ENCODE measurements at regions not wholly inside any gene's neighbourhood (a gene's known extent, or its start where the extent isn't known, plus 50 kb on each side); places are given as distances from the start of the nearest gene placed in this dataset.

DNA sequence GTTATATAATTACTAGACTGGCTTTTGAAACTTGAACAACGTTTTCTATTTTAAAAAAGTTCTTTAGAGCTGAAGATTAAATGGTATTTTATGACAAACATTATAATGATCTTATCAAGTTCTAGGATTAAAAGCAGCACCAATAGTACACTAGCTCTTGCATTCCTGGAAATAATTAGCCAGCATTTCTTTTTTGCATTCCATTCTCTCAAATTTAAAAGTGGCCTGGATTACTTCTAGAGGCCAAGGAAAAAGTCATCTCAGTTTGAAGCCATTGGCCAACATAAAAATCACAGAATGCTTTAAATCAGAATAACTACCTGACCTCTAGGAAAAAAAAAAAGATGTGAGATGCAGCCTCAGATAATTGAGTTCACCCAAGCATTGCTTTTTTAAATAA is 1326.4 kb upstream of the SORCS1 start:
- no peak for DNase-seq (ENCODE audit: low read depth, low spot score)
- peaks cover 4% of the 10 kb centered on the region; the same call in 1 of the 2 replicates for H3K9me3 ChIP-seq (ENCODE audit: control insufficient read depth, insufficient read depth, low read length)
- ChIA-PET CTCF (no interaction called here), POLR2A (no interaction called here)
- H3K27me3 ChIP-seq (ENCODE audit: control insufficient read depth, insufficient read depth, low read length) = no peaks in the 10 kb centered on the region
- TF ChIP-seq, protein P1, sequence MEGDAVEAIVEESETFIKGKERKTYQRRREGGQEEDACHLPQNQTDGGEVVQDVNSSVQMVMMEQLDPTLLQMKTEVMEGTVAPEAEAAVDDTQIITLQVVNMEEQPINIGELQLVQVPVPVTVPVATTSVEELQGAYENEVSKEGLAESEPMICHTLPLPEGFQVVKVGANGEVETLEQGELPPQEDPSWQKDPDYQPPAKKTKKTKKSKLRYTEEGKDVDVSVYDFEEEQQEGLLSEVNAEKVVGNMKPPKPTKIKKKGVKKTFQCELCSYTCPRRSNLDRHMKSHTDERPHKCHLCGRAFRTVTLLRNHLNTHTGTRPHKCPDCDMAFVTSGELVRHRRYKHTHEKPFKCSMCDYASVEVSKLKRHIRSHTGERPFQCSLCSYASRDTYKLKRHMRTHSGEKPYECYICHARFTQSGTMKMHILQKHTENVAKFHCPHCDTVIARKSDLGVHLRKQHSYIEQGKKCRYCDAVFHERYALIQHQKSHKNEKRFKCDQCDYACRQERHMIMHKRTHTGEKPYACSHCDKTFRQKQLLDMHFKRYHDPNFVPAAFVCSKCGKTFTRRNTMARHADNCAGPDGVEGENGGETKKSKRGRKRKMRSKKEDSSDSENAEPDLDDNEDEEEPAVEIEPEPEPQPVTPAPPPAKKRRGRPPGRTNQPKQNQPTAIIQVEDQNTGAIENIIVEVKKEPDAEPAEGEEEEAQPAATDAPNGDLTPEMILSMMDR (IDR thresholded peaks at IDR 0.05; ENCODE audit: low read depth, low read length) = no peak
- H3K4me3 ChIP-seq (ENCODE audit: low read depth, low read length) = no peak overlapping the region
- no peak overlapping the region for H3K27ac ChIP-seq (ENCODE audit: low read depth, low read length)

DNA sequence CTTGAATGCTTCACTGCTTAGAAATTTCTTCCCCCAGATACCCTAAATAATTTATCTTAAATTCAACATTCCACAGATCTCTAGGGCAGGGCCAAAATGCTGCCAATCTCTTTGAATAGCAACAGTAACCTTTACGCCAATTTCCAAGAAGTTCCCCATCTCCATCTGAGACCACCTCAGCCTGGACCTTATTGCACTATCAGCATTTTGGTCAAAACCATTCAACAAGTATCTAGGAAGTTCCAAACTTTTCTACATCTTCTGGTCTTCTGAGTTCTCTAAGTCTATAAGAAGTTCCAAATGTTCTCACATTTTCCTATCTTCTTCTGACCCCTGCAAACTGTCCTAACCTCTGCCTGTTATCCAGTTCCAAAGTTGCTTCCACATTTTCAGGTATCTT is 1306.9 kb upstream of the SORCS1 start:
- ChIA-PET CTCF (no interaction called here), POLR2A (no interaction called here)
- Histone ChIP-seq H3K27me3 (ENCODE audit: control insufficient read depth, insufficient read depth, low read length) (no peaks in the 10 kb centered on the region), H3K27ac (ENCODE audit: low read depth, low read length) (no peak overlapping the region), H3K4me3 (ENCODE audit: low read depth, low read length) (no peak overlapping the region), H3K9me3 (ENCODE audit: control insufficient read depth, insufficient read depth, low read length) (peaks cover 6% of the 10 kb centered on the region)
- TF ChIP-seq, protein P1 (IDR thresholded peaks at IDR 0.05; ENCODE audit: low read depth, low read length) = no peak
- DNase-seq (ENCODE audit: low read depth, low spot score) = no peak

DNA sequence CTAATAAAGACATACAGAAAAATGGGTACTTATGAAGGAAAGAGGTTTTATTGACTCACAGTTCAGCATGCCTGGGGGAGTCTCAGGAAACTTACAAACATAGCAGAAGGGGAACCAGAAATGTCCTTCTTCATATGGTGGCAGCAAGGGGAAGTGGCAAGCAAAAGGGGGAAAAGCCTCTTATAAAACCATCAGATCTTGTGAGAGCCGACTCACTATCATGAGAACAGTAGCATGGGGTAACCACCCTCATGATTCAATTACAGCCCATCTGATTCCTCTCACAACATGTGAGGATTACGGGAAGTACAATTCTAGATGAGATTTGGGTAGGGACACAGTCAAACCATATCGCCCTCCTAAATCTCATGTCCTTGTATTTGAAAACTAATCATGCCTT is 1305.4 kb upstream of the SORCS1 start:
- H3K9me3 ChIP-seq (ENCODE audit: control insufficient read depth, insufficient read depth, low read length) = peaks cover 10% of the 10 kb centered on the region
- TF ChIP-seq, protein P1 (IDR thresholded peaks at IDR 0.05; ENCODE audit: low read depth, low read length) = no peak
- CTCF ChIA-PET = no interaction called here
- no peak overlapping the region for H3K27ac ChIP-seq (ENCODE audit: low read depth, low read length)
- H3K4me3 ChIP-seq (ENCODE audit: low read depth, low read length) = no peak overlapping the region
- POLR2A ChIA-PET = no interaction called here
- DNase-seq (ENCODE audit: low read depth, low spot score) = no peak
- no peaks in the 10 kb centered on the region for H3K27me3 ChIP-seq (ENCODE audit: control insufficient read depth, insufficient read depth, low read length)

DNA sequence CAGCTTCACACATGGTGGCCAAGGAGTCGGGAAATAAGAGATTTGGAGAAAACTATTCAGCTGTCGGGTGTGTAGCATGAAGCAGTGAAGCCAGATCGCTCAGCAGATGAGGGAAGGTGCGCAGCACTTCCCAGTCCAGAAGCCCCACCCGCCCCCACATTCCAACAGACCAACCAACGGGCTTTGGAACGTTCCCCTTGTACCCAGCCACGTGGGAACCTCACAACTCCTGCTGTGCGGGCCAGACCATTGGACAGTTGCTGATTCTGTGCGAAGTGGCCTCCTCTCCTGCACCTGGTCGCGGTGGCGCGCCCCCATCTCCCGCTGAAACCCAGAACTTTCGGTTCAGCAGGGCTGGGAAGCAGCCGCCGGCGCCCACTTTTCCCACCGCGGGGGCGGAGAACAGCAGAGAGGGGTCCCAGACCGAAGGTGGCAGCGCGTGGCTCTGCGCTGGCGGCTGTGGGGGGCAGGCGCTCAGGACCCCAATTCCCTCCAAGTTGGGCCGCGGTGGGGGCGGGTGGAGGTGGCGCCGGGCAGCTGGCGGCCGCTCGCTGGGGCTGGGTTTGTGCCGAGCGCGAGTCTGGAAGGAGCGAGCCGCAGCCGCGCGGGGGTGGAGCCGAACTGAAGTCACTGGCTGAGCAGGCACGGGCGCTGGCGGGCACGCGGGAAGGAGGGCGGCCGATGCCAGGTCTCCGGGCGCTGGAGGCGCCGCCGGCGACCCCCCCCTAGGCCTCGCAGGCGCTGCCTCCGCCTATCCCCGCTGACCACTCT is 1301.5 kb upstream of the SORCS1 start:
- CTCF ChIA-PET = no interaction called here
- no peak for DNase-seq (ENCODE audit: low read depth, low spot score)

DNA sequence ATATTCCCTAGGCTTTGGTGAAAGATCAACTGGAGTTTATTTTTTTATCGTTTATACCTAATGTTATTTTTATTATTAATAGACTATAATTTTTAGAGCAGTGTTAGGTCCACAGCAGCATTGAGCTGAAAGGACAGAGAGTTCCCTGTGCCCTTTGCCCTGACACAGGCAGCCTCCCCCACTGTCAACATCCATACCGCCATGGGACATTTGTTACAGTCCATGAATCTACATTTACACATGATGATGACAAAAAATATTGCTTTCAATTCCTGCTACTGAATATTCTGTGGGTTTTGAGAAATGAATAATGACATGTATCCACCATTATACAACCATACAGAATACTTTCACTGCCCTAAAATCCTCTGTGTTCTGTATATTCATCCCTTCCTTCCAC is 1297.5 kb upstream of the SORCS1 start:
- Histone ChIP-seq H3K27me3 (ENCODE audit: control insufficient read depth, insufficient read depth, low read length) (no peaks in the 10 kb centered on the region), H3K27ac (ENCODE audit: low read depth, low read length) (no peak overlapping the region), H3K9me3 (ENCODE audit: control insufficient read depth, insufficient read depth, low read length) (peaks cover 7% of the 10 kb centered on the region; the same call in 1 of the 2 replicates), H3K4me3 (ENCODE audit: low read depth, low read length) (no peak overlapping the region)
- TF ChIP-seq, protein P1 (IDR thresholded peaks at IDR 0.05; ENCODE audit: low read depth, low read length) = no peak
- ChIA-PET CTCF (no interaction called here), POLR2A (no interaction called here)
- DNase-seq (ENCODE audit: low read depth, low spot score) = no peak

More for the DNA sequence above, 1301.5 kb upstream of the SORCS1 start:
- H3K27ac ChIP-seq (ENCODE audit: low read depth, low read length) = no peak overlapping the region
- TF ChIP-seq, protein P1 (IDR thresholded peaks at IDR 0.05; ENCODE audit: low read depth, low read length) = no peak
- H3K27me3 ChIP-seq (ENCODE audit: control insufficient read depth, insufficient read depth, low read length) = no peaks in the 10 kb centered on the region
- POLR2A ChIA-PET = no interaction called here
- peaks cover 9% of the 10 kb centered on the region for H3K9me3 ChIP-seq (ENCODE audit: control insufficient read depth, insufficient read depth, low read length)
- H3K4me3 ChIP-seq (ENCODE audit: low read depth, low read length) = peak overlapping the region; percentile 41
